ENCODE measurements at regions not wholly inside any gene's neighbourhood (a gene's known extent, or its start where the extent isn't known, plus 50 kb on each side); places are given as distances from the start of the nearest gene placed in this dataset.
A peak's percentile ranks its signal among the peaks of the same experiment; 100 is the strongest.

- Histone ChIP-seq H3K4me2 (ENCODE audit: control insufficient read depth, insufficient read depth) (no peak overlapping the region), H2AFZ (ENCODE audit: control insufficient read depth, low read depth, low read length) (no peak overlapping the region), H3K79me2 (ENCODE audit: control insufficient read depth, insufficient read depth, low read length) (no peaks in the 10 kb centered on the region), H3K9me3 (replicated peaks; ENCODE audit: control insufficient read depth, insufficient read depth, low read length) (no peaks in the 10 kb centered on the region), H3K27ac (ENCODE audit: control insufficient read depth, insufficient read depth) (no peak overlapping the region), H3K4me1 (ENCODE audit: control insufficient read depth, insufficient read depth, low read length) (no peaks in the 10 kb centered on the region), H3K4me3 (no peak overlapping the region), H3K27me3 (replicated peaks in 1 of 2; ENCODE audit: control insufficient read depth in 2 of 2, insufficient read depth in 2 of 2, low read length in 1 of 2) (no peaks in the 10 kb centered on the region), H3K36me3 (ENCODE audit: control insufficient read depth in 2 of 2, insufficient read depth in 2 of 2, low read length in 1 of 2) (no peaks in the 10 kb centered on the region), H3K9ac (ENCODE audit: control insufficient read depth, insufficient read depth, low read length) (no peak overlapping the region), H4K20me1 (ENCODE audit: control insufficient read depth, insufficient read depth) (no peaks in the 10 kb centered on the region)
- SMC1A ChIA-PET (ENCODE audit: uncharacterized antibody, unreplicated experiment) = interaction anchor here (2.3 kb wide), 1 partner anchor 8 kb away, joined by 8 read pairs; no protein-coding TSS in a partner anchor
- no peak for DNase-seq (ENCODE audit: low read depth, low spot score)
- TF ChIP-seq NFYA (IDR thresholded peaks at IDR 0.05; ENCODE audit: borderline replicate concordance, low read depth, low read length) (no peak), NR2F1 (conservative IDR thresholded peaks at IDR 0.05) (peak; percentile 95), NR2C2 (IDR thresholded peaks at IDR 0.05; ENCODE audit: borderline replicate concordance, control insufficient read depth, insufficient read length, low read depth) (no peak), TBL1XR1 (IDR thresholded peaks at IDR 0.05; ENCODE audit: low read depth, low read length) (no peak)
- RAD21 ChIA-PET (ENCODE audit: unreplicated experiment) = interaction anchor here (0.6 kb wide), 1 partner anchor 13 kb away, joined by 3 read pairs; no protein-coding TSS in a partner anchor
- 70% methylated on average over 3 of the region's 3 CpGs for WGBS (ENCODE audit: insufficient coverage, insufficient replicate concordance, low lambda C conversion rate, missing lambda C conversion rate)
- in situ Hi-C loops (cut with MboI) = no loop called here
- POLR2A ChIA-PET = no interaction called here
- intact Hi-C loops (cut with micrococcal nuclease; ENCODE audit: unreplicated experiment) = no loop called here
- BruUV-seq (replicated peaks) = no TSS peak
- FAIRE-seq = no peak
- CTCF ChIA-PET = interaction anchor here (0.7 to 1.2 kb wide), 2 partner anchors 9 to 13 kb away, joined by 3 read pairs; no protein-coding TSS in a partner anchor
- peak; percentile 77 for ATAC-seq
Measured at GRCh38 chr13:63628310-63628709, 2212.7 kb upstream of the PCDH20 start.

DNA sequence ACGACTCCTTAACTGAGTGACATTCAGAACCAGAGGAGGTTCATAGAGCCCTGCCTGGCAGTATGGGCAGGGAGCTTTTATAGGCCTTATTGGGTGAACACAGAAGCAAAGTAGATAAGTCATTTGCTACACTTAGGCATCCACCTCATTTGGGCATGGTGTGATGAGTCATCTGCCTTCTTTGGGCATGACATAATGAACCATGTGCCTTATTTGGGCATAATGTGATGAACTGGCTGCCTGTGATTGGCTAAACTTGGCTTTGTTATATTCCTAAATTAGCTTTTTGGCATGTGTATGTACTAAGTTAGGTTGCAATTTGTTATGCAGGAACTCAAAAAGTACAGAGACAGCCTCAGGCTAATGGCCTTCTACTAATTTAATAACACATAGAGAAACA is 2210.2 kb upstream of the PCDH20 start:
- TF ChIP-seq ZBED1 (IDR thresholded peaks at IDR 0.05; ENCODE audit: borderline replicate concordance) = no peak
- TF ChIP-seq SRF (IDR thresholded peaks at IDR 0.05; ENCODE audit: low read depth in 2 of 2, low read length in 2 of 2) = peak in 1 of 2 experiments; percentile 62; a peak in 2 of 4 replicates
- TF ChIP-seq, protein P1, sequence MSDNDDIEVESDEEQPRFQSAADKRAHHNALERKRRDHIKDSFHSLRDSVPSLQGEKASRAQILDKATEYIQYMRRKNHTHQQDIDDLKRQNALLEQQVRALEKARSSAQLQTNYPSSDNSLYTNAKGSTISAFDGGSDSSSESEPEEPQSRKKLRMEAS (IDR thresholded peaks at IDR 0.05; ENCODE audit: low read depth, low read length) = no peak
- no peaks in the 10 kb centered on the region for H4K20me1 ChIP-seq (ENCODE audit: control insufficient read depth, insufficient read depth)
- ChIA-PET SMC1A (ENCODE audit: uncharacterized antibody, unreplicated experiment) (interaction anchor here (1.9 kb wide), 1 partner anchor 9 kb away, joined by 7 read pairs; no protein-coding TSS in a partner anchor), CTCF (no interaction called here), RAD21 (ENCODE audit: unreplicated experiment) (no interaction called here), POLR2A (no interaction called here)
- no peak overlapping the region for H3K4me3 ChIP-seq
- intact Hi-C loops (cut with micrococcal nuclease; ENCODE audit: unreplicated experiment) = no loop called here
- H3K27me3 ChIP-seq (replicated peaks in 1 of 2; ENCODE audit: control insufficient read depth in 2 of 2, insufficient read depth in 2 of 2, low read length in 1 of 2) = no peaks in the 10 kb centered on the region
- no peak overlapping the region for H3K4me2 ChIP-seq (ENCODE audit: control insufficient read depth, insufficient read depth)
- in situ Hi-C loops (cut with MboI) = no loop called here
- no TSS peak for BruUV-seq (replicated peaks)
- no peak overlapping the region for H2AFZ ChIP-seq (ENCODE audit: control insufficient read depth, low read depth, low read length)
- H3K4me1 ChIP-seq (ENCODE audit: control insufficient read depth, insufficient read depth, low read length) = no peaks in the 10 kb centered on the region
- WGBS (ENCODE audit: insufficient coverage, insufficient replicate concordance, low lambda C conversion rate, missing lambda C conversion rate) = 6% methylated on average over 1 of the region's 1 CpG
- H3K79me2 ChIP-seq (ENCODE audit: control insufficient read depth, insufficient read depth, low read length) = no peaks in the 10 kb centered on the region
- no peak overlapping the region for H3K27ac ChIP-seq (ENCODE audit: control insufficient read depth, insufficient read depth)
- no peak for DNase-seq (ENCODE audit: low read depth, low spot score)
- peak; percentile 73 for ATAC-seq
- no peaks in the 10 kb centered on the region for H3K9me3 ChIP-seq (replicated peaks; ENCODE audit: control insufficient read depth, insufficient read depth, low read length)
- no peak overlapping the region for H3K9ac ChIP-seq (ENCODE audit: control insufficient read depth, insufficient read depth, low read length)
- H3K36me3 ChIP-seq (ENCODE audit: control insufficient read depth in 2 of 2, insufficient read depth in 2 of 2, low read length in 1 of 2) = no peaks in the 10 kb centered on the region
- no peak for FAIRE-seq
